NCI-H1417 treated with DMSO at 0.1 percent for 48 hours (cell line): ENCODE measurements at regions not wholly inside any gene's neighbourhood (a gene's known extent, or its start where the extent isn't known, plus 50 kb on each side); places are given as distances from the start of the nearest gene placed in this dataset.

ENCODE experiments used
- DNase-seq: peaks from one replicate; lab custom pipeline; 2025; lab: John Stamatoyannopoulos, UW

DNA sequence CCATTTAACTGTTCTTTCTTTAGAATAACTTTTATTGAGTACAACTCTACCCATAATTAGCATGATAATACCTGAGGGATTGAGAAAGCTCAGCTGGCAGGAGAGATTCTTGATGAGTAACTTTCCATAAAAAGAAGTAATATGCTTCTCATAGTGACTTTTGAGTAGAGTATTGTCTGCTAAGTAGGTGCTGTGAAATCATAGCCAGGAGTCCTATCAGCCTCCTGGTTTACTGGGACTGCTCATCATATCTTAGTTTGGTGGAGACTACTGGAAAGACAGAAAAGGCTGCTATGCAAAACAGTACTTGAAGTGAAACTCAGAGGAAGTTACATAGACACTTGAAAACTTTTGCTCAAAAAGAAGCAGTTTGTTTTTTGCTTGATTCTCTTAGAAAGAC lies 113.3 kb upstream of the ATP2B1 start:
- no peak for DNase-seq

DNA sequence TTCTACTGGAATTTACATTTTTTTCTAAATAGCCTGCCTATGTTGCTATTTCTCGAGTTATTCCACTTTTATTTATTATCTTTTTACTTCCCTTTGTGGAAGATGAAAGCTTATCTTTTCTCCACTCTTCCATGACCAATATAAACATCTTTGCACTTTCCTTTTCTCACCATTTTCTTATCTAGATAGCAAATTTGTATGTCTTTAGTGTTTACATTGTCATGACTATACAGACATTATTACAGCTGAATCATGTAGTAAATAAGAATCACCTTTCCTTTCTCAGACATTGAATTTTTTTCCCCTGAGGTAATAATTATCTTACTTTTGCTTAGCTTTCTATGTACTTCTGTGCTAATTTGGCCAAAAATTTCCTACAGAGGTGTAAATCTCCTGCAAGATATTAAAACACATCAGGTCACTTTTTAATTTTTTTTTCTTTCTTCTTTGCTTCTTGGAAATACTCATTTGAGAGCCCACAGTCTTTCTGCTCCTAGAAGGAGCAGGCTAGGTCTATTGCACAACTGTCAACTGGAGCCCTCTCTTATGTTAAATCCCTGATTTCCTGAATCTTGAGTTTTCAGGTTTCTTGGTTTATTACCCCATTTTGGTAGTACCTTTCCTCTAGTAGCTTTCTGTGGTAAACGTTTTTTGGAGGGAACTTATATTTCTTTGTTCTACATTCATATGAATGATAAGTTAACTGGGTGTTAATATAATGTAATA lies 109.0 kb upstream of the ATP2B1 start:
- no peak for DNase-seq

DNA sequence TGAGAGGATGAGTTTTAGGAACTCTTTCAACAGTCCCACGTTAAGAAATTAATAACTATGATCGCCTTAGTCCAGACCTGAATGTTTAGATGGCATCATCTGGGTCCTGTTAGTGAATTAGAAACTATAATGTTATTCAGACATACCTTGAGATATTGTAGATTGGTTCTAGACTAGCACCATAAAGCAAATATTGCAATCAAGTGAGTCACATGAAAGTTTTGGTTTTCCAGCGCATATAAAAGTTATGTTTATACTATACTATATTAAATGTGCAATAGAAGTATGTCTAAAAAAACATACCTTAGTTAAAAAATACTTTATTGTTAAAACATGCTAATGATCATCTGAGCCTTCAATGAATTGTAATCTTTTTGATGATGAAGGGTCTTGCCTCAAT lies 106.6 kb upstream of the ATP2B1 start:
- no peak for DNase-seq

DNA sequence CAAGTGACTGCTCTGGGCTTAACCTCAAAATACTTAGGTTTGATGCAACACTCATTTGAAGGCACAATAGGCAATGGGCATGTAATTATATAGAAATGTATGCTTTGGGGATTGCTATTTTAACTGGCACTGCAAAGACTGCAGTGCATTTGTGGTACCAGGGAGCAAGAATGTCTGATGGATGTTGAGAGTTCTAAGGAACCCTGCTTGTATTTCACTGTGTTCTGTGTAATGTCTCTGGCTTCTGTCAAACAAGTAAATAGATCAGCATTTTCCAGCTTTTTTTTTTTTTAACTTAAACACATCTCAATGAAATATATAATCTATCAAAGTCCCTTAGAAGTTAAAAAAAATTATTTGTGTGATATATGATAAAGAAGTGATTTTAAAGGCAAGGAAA lies 94.8 kb upstream of the ATP2B1 start:
- no peak for DNase-seq

DNA sequence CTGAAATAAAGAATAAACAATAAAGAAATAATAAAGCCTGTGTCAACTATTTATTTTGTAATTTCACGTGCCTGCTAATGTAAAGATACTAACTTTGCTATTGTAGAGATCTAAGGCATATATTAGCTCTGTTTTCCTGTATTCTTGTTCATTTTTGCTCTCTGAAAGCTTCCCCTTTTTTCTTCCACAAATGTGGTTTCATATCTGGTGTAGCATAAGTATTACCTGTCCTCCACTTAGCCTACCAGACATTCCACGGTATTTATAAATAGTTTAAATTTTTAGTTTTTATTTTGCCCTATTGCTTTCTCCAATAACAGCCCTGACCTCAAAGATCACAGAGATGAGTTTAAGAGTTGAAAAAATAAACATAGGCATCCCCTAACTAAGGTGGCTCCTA lies 92.6 kb upstream of the ATP2B1 start:
- DNase-seq = no peak

DNA sequence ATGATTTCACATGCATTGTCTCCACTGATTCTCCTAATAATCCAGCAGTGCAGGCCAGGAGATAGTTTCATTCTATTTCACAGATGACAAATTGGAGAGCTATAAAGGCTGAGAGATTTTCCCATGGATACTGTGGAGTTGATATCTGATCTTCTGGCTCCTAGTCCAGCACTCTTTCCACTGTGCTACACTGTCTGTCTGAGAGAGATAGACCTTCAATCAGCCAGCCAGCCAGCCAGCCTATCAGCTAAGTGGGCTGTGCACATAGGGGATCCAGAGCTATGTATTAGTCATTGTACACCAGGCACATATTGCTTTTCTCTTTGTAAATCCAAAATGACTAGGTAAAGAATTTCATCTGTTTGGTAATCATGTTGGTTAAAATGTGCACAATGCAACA lies 91.8 kb upstream of the ATP2B1 start:
- no peak for DNase-seq

DNA sequence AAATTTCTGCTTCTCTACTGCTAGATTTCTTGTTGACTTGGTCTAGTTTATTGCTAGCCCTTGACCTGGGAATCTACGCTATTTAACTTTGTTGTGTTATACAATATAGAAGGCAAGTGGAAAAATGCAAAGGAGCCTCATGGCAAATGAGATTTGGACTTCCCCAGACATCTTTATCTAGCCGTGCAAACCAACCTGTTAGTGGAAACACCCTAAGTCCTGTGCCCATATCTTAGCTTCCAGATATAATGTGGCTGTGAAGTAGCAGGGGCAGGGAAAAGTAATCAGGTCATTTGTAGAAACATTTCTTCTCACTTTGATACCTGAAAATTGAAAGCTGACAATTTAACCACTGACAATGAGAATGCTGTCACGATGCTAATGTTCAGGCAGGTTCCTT lies 90.7 kb upstream of the ATP2B1 start:
- DNase-seq = no peak

DNA sequence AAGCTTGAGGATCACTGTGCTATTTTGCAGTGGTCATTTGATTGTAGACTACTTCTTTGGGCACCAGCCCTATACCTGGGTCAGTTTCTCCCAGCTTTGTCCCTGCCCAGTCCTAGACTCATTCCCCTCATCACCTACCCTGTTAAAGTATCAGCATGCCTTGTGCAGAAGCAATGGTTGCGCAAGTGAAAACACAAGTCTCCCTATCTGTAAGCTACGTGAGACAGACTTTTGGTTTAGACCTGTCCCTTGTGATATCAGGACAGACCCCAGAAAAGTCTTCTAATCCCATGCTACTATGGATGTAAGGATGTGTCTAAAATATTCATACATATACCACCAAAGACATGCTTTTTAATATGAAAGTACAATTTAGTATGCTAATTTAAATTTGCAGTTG lies 88.8 kb upstream of the ATP2B1 start:
- no peak for DNase-seq

DNA sequence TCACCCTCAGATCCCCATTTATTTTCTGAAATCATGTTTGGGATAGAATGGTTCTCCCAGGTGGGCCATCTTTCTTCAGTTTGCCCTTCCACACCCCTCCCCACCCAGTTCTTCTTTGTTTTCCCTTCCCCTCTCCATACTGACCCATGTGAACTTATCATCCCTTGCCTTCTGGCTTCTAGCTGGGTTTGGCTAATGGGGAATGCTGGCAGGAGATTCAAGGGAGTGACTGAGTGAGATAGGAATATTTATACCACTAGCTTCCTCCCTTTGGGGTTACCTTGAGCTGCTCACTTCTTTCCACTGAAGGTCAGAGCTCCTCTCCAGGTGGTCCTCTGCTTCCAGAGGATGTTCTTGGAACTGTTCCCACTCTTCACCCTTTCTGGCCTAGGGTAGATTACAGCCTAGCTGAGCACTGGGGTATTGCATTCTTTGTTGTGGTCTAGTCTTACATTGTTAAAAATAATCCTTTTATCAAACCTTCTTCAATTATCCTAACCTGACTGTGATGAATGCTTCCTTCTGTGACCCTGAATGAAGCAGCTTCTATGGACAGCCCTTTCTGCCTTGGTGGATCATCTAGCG lies 88.3 kb upstream of the ATP2B1 start:
- DNase-seq = no peak

DNA sequence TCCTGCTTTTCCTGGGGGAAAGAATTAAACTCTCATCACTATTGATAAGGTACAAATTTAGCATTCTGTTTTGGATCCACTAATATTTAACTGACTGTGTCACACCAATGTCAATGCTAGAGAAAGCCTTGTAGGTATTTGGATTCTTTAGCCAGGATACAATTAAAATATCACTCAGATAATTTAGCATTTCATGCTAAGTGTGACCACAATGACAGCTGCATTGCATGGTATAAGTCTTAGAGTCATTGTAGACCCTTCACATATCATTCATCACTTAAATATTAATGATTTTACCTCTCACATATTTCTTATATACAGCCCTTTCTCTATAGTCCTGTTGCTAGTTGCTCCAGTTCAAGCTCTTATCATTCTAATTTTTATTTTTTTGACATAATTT lies 85.3 kb upstream of the ATP2B1 start:
- DNase-seq = no peak

DNA sequence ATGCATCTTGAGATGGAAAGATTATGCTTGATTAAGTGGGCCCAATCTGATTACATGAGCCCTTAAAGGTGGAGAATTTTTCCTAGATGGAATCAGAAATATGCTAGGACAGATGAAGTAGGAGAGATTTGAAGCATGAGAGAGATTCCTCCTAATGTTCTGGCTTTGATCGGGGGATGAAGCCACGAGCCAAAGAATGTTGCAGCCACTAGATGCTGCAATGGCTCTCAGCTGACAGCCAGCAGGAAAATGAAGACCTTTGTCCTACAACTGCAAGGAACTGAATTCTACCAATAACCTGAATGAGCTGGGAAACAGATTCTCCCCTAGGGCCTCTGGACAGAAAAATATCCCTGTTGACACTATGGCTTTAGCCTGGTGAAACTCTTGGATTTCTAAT lies 82.6 kb upstream of the ATP2B1 start:
- DNase-seq = no peak

DNA sequence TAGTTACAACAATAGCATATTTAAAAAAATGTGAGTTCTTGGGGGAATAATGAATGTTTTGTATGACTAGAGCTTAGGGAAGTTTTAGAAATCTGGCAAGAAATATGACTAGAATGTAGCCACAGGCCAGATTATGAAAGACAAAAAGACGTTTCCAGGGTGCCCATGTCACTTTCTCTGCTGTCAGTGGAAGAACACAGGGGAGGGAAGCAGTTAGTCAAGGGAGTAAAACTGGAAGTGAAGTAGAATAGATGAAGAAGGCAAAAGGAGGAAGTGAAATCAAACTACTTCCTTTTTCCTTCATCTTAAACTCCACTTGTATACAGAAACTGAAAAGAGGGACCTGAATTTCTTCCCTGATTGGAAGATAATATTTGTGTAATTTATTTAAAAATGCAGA lies 81.2 kb upstream of the ATP2B1 start:
- no peak for DNase-seq

DNA sequence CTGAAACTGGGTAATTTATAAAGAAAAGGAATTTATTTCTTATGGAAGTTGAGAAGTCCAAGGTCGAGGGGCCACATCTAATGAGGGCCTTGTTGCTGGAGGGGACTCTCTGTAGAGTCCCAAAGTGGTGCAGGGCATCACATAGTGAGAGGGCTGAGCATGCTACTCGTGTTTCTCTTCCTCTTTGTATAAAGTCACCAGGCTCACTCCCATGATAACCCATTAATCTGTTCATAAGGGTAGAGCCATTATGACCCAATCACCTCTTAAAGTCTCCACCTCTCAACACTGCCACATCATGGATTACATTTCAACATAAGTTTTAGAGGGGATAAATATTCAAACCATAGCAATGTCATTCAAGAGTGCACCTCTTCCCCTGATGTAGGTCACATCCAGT lies 79.1 kb upstream of the ATP2B1 start:
- DNase-seq = no peak

DNA sequence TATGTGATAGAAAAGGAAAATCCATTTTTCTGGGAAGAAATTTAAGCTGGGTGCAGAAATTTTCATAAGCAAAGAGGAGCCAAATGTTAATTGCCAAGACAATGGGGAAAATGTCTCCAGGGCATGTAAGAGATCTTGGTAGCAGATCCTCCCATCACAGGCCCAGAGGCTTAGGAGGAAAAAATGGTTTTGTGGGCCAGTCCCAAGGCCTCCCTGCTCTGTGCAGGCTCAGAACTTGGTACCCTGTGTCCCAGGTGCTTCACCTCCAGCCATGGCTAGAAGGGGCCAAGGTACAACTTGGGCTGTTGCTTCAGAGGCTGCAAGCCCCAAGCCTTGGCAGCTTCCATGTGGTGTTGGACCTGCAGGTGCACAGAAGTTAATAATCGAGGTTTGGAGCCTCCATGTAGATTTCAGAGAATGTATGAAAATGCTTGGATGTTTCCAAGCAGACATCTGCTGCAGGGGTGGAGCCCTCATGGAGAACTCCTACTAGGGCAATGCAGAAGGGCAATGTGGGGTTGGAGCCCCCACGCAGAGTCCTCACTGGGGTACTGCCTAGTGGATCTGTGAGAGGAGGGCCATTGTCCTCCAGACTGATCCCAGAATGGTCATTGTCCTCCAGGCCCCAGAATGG lies 77.7 kb upstream of the ATP2B1 start:
- no peak for DNase-seq

DNA sequence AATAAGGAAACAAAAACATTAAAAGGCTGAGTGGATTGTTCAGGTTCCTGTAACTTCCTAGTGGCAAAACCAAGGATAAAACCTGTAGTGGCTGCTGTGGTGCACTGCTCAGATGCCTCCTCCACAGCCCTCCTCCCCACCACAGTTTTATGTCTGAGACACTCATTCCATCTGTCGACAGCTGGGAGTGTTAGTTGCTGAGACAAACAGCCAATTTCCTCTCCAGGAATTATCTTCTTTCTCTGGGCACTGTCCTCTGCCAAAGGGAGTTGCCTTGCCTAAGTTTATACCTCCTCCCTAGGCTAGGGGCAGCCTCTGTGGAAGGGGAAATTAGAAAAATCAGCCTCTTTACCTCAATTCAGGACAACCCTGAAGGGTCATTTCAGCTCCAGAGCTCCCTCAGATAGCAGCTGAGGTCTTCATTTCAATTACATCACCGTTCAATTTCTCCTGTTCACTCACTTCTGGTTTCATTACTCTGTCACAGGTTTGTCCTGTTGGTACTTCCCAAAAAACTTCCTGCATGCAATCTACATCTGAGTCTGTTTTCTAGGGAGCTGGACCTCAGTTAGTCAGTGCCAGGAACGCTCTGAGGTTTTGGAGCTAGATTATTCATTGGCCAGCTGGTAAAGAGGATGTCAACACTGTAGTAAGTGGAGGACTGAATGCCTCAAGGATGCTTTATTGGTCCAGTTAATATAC lies 74.9 kb upstream of the ATP2B1 start:
- DNase-seq = no peak

DNA sequence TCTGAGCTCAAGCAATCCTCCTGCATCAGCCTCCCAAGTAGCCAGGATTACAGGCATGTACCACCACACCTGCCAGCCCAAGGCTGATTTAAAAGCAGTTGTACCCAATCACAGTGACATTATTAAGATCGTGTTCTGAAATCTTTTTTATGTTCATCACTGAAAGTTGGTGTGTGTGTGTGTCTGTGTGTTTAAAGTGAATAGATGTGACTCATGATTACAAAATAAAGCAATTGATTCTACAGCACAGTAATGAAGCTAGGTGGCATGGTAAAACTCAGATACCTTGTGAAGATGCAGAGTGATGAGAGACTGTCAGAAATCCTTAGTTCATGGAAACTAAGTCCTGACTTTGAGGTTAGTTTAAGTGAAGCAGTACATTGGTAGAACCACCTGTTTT lies 74.2 kb upstream of the ATP2B1 start:
- DNase-seq = no peak

DNA sequence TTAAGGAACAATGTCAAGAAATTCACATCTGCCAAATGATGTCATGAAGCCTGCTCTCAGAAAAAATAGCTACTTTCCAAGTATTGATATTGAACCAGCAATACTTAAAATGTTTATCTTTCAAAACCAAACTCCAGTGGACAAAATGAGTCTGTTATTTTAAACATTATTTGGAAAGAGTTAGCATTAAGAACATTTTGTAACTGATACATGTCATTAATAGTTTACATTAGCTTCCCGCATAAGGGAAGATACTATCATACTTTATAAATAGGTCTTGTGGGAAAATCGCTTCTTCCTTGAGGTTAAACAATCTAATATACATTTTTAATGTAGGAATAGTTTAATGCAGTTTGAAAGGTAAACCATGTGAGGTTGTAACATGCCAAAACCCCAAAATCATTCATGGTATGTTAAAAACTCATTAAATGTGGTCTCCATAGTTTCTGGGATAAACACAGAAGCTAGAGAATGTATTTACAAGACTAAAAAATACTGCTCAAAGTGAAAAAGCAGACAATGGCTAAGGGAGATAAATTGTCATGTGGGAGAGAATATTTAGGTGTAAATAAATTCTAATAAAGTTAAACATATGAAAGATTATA lies 73.4 kb upstream of the ATP2B1 start:
- no peak for DNase-seq

DNA sequence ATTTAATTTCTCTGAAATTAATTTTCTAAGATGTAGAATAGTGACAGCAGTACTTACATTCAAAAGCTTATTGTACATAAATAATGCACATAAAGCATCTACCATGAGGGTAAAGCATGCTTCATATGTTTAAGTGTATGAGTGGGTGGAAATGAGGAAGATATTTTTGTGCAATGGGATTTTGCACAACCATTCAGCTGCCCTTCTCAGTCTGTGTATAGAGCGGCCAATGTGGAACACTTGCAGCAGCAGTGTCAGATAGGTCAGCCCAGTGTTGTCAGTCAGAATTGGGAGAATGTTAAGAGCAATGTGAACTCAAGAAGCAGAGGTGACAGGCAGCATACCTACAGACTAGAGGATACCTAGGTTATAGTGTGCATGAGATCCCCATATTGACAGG lies 72.5 kb upstream of the ATP2B1 start:
- DNase-seq = no peak

DNA sequence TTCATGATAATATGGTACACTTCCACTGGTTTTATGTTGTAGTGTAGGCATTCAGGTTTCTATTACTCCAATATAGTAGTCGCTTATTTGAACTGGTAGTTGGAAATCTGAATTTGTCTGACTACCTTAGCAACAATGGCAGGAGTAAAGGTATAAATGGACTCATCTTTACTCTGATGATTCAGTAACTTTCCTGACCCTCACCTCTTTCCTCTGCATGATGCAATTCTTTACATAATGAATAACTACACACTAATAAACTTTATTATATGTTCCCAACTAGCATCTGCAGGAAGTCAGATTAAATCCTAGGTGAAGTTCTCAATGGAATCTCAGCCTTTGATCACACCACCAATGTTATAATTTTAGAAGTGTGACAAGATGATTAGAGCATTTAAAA lies 70.5 kb upstream of the ATP2B1 start:
- no peak for DNase-seq

DNA sequence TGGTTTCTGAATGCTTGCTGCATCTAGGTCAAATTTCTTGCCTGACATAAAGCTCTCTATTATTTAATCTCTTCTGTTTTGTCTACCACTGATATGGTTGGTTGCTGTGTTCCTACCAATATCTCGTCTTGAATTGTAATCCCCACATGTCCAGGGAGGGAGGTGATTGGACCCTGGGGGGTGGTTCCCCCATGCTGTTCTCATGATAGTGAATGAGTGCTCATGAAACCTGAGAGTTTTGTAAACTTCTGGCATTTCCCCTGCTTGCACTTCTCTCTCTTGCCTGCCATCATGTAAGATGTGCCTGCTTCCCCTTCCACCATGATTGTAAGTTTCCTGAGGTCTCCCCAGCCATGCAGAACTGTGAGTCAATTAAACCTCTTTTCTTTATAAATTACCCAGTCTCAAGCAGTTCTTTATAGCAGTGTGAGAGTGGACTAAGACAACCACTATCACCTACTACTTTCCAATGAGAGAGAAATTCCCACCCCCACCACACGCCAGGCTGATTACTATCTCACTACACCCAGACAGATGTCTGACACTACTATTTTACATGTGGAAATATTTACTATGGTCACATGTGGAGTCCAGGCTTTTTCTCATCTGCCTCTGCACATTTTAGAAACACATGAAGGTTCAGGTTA lies 69.2 kb upstream of the ATP2B1 start:
- DNase-seq = no peak

DNA sequence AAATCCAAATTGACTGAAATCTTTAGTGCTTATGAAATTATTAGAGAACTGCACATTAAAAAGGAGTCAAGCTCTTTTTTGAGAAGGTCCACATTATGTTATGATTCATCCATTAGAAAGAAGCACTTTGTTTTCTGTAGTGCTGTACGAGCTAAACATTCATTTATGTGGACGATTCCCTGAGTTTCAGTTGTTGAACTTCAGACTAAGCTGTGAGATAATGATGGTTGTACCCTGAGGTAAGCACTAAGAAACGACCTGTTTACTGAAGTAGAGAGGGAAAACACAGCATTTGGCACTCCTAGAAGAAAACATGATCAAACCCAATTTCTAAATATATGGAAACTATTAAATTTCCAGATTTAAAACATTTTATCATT lies 67.3 kb upstream of the ATP2B1 start:
- no peak for DNase-seq
